ENCODE measurements at regions not wholly inside any gene's neighbourhood (a gene's known extent, or its start where the extent isn't known, plus 50 kb on each side); places are given as distances from the start of the nearest gene placed in this dataset.

GRCh38 chr6:142592876-142593275 lies 291.1 kb downstream of the ADGRG6 start:
- no peak overlapping the region for H3K27ac ChIP-seq
- TF ChIP-seq CTCF (conservative IDR thresholded peaks at IDR 0.05) = no peak

GRCh38 chr6:142597836-142598235 lies 296.0 kb downstream of the ADGRG6 start:
- TF ChIP-seq CTCF (conservative IDR thresholded peaks at IDR 0.05) = no peak
- H3K27ac ChIP-seq = no peak overlapping the region

GRCh38 chr6:142601427-142601826 lies 299.6 kb downstream of the ADGRG6 start:
- H3K27ac ChIP-seq = no peak overlapping the region
- TF ChIP-seq CTCF (conservative IDR thresholded peaks at IDR 0.05) = no peak

- H3K27ac ChIP-seq = no peak overlapping the region
- TF ChIP-seq CTCF (conservative IDR thresholded peaks at IDR 0.05) = no peak
Measured at GRCh38 chr6:142602972-142603371, 301.2 kb downstream of the ADGRG6 start.

- TF ChIP-seq CTCF (conservative IDR thresholded peaks at IDR 0.05) = no peak
- no peak overlapping the region for H3K27ac ChIP-seq
Measured at GRCh38 chr6:142605922-142606485, 304.2 kb downstream of the ADGRG6 start.

- TF ChIP-seq CTCF (conservative IDR thresholded peaks at IDR 0.05) = no peak
- H3K27ac ChIP-seq = no peak overlapping the region
Measured at GRCh38 chr6:142612956-142613355, 311.1 kb downstream of the ADGRG6 start.

GRCh38 chr6:142613981-142614380 lies 312.2 kb downstream of the ADGRG6 start:
- no peak for TF ChIP-seq CTCF (conservative IDR thresholded peaks at IDR 0.05)

More at GRCh38 chr6:142613981-142614380, 312.2 kb downstream of the ADGRG6 start:
- H3K27ac ChIP-seq = no peak overlapping the region
